HG02943 (cell line): ENCODE measurements at regions not wholly inside any gene's neighbourhood (a gene's known extent, or its start where the extent isn't known, plus 50 kb on each side); places are given as distances from the start of the nearest gene placed in this dataset.

Experiments used
- ATAC-seq: cut with Tn5 transposase; IDR thresholded peaks from one replicate; pipeline ENCODE4 v1.9.1; 2021; ENCODE audit warnings: mild to moderate bottlenecking, low read depth, moderate library complexity; ENCODE audit not compliant: unreplicated experiment

DNA sequence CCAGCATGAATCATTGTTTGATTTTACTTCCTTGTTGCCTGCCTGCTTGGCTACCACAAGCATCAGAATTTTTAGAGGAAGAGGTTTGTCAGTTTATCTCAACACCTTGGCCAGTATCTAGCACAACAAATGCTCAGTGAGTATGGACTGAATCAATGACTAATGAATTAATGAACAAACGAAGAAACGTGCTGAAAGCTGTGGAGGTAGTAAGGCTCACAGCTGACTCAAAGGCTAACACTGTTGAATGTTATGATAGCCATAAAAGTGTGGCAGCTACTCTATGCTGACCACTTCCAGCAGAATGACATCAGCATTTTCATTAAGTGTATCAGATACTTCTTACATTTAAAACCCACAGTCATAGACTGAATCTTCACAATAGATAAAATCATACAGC is 543.4 kb downstream of the IRS1 start:
- no peak for ATAC-seq

DNA sequence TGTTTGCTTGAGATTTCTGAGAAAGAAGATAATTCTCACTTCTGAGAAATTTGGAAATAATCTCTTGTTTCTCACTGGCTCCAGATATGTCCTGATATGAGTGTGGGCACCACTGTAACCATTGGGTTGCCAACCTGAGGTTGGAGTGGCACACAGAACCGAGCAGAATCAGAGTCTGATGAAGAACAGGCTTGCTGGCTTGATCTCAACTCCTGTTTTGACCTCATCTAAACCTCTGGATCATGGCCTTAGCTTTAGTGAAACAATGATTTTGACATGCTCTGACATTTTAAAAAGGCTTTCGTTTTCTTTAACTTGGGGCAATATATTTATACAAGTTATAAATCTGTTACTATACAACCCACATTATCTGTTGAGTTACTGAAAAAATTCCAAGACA is 548.0 kb downstream of the IRS1 start:
- ATAC-seq = no peak

DNA sequence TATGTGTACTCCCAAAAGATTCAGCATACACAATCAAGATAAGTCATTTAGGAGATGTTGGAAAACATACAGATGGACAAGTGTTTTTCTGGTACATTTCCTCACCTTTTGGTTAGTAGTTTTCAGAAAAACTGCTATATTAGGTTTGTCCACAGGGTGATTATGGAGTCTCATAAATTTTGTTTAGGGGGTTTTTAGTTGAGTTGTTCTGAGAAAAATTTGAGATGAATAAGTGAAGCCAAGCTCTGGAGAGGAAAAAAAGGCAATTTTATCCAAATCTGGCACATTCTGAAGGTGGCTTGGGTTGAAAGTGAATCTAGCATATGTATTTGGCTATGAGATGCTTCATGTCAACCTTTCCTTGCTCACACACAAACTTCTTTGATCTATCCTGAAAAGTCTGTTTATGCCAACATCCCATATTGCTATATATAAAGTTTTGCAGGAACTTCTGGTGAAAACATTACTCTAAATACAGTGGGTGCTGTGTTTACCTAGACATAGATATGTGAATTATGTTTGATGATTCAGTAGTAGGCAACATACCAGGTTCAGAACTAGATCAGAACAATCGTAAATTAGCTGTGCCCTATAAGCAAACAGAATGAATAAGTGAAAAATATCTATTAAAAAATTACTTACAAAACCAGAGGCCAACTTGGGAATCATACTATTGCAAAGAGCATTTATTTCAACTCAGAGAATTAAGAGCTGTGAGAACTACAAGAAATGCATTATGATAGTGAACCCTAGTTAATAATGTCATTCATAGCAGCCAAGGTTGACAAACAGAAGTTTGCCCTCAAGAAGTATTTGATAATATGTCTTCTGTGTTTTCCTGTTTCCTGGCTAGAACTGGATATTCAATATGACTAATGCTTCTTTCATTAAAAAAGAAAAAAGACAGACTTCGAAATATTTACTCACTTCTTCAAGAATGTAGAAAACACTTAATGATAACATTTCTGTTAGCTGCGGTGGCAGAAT is 552.0 kb downstream of the IRS1 start:
- ATAC-seq = no peak

DNA sequence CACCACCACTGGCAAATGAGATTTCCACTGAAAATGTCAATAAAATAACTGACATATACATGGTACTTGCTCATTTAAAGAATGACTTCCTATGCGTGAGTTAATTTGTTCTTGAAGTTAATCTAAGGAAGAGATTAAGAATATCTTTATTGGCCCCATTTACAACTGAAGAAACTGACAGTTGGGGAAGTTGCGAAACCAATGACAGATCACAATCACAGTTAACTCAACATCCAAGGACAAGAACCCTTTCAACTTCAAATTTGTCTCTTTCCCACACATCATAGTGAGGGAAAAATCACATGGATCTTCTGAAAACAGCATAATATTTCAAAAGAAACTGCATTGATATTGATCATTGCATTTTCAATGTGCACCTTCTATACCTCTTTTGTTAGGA is 565.4 kb downstream of the IRS1 start:
- no peak for ATAC-seq

DNA sequence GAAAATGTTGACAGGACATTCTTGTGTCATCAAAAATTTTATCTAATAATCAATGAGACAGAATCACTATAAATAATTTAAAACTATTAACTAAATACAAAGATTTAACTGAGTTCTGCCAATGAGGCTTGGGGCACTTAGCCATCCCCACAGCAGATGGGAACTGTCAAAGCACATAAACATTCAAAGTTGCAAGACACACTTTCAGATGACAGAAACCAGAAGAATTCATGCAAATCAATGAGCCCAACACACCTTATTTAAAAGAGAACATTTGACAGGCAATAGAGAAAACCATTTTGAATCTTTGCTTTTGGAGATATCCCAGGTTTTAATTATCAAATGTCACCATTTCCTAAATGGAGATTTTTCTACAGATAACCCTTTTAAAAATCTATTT is 566.2 kb downstream of the IRS1 start:
- no peak for ATAC-seq

DNA sequence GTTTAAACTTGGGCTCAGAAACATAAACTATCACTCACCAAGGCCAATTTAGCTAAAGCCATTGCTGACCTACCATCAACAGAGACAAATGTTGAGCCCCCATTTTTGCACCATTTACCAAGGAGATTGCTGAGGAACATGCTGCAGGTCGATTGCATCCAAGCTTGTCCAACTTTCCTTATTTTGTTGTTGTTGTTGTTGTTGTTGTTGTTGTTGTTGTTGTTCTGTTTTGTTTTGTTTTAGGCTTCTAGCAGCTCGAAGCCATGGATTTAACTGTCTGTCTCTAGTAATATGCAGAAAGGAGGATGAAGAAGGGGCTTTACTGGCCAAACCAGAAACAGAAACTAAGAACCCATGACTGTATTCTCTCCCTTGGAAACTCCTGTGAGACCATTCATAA is 571.5 kb downstream of the IRS1 start:
- no peak for ATAC-seq

DNA sequence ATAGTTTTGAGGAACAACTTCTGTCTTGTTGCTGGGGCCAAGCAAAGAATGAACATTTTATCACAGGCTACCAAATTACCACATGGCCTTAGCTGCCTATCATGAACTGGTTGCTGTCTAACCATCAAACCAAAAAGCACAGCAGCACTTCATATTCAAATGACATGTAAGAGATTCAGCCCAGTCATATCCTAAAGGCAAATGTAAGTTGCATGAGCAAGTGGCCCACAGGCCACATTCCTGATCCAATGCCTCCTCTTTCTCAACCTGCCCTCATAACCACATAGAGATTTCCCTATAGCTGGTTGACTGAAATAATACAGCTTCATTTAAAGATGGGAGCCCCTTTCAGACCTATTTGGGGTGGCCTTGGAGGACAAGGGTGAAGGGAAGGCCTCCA is 572.3 kb downstream of the IRS1 start:
- no peak for ATAC-seq

DNA sequence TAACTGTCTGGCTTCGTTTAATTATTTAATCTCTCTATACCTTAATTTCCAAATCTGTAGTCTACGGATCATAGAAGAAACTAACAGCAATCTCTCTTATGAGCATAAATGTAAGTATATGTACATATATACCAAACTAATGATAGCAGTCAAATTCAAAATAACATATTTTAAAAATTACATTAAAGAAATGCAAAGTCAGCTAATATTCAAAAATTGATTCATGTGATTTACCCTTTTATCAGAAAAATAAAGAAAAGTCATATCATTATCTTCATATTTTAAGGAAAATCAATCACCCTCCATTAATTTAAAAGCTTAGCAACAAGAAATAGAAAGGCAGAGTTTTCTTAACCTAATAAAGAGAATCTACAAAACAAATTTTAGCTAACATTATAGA is 575.9 kb downstream of the IRS1 start:
- no peak for ATAC-seq

DNA sequence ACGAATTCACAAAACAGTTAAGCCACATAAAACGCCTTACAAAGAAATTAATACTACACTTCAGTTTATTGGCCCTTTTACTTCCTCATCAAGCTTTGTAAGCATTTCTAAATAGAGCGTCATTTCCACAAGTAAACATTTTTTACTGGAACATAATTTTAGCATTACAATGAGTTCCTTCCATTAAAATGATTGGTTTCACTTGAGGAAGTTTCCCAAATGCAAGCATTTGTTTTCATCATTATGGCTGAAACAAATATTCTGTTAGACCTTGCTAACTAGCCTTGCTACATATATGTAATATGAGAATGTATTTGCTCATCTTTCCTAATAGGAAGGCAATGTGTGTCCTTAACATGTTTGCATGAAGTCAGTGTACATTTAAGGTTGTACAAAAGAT is 579.1 kb downstream of the IRS1 start:
- ATAC-seq = no peak

DNA sequence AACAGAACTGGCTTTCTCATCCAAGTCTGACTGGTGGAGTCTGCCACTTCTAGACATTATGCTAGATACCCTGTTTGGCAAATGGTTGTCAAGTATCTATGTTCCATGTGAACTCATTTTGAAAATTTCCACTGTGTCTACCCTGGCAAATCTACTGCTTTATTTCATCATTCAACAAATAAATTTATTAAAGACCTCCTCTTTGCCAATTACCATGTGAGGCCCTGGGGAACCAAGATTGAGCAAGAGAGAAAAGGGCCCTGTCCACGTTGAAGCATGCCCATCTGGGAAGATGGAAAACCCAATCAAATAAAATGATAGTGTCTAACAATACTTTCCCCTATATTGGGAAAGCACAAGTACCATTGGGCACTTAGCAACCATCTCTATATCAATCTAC is 582.4 kb downstream of the IRS1 start:
- ATAC-seq = no peak

DNA sequence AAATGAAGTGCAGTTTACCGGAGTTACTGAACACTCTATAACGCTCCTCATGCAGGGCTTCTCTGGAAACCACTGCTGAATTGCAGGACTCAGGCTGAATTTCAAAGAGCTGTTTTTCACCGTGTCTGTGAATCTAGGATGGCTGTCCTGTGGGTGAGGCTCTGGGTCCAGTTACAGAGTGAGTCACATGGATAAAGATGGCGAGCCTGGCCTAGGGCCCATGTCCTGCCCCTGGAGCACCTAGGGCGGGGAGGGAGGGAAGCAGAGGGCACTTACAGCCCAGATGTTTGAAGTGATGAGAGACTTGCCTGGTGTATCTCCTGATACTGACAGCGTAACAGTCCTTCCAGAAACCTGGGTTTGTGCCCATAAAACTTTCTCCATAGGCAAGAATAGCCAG is 583.0 kb downstream of the IRS1 start:
- ATAC-seq = no peak

DNA sequence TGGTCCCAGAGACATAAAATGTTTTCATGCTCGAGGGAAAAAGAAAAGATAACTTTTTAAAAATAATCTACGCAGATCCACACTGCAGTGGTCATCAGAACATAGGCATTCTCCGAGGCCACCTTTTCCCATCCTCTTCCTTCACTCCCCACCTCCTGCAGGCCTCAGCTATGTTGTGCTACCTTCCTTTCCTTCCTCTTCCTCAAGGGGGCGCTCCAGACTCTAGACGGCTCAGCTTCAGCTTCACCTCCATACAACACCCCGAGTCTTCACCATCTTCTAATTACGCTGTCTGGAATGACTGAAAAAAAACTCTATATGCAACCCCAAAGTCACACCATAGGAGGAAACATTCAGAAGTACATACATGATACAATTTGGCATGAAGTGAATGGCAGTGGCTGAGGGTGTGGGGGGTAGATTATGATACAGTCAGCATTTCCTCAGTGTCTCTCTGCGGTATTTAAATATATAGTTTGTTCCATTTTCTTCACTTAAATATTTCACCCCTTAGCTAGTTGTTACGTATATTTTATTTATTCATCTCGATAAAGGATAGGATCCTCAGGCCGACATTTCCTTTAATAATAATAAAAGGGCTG is 583.6 kb downstream of the IRS1 start:
- ATAC-seq = peak; percentile 76

DNA sequence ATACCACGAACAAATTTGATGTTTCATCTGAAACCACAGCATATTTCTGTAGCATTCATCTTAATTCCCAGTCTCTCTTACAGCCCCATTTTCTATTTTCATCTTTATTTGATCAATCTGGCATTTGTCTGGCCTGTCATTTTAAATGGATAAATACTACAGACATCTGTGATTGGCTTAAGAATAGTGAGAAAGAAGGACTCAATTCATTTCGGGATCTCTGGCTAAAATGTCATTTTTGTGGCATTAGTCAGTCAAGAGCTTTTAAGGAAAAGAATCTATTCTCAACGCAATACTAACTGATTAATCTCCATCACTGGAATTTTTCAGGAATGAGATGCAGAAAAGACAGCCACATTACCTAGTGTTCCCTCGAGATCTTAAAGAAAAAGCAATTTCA is 585.9 kb downstream of the IRS1 start:
- no peak for ATAC-seq

DNA sequence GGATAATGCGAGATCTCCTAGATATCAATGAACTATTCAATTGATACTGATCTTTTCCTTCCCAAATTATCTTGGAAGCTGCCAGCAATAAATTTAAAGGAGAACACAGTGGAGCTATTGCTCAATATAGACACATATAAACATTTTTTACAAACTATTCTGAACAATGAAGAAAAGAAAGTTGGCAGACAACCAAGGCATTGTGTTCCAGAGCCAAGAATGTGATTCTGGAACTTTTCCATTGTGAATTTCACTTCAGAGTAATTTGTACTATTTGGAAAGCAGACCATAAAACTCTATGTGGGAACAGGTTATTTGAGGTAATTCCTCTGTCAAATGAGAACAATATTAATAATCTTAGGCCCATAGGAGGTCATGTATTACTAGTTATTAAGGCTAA is 588.2 kb downstream of the IRS1 start:
- no peak for ATAC-seq

DNA sequence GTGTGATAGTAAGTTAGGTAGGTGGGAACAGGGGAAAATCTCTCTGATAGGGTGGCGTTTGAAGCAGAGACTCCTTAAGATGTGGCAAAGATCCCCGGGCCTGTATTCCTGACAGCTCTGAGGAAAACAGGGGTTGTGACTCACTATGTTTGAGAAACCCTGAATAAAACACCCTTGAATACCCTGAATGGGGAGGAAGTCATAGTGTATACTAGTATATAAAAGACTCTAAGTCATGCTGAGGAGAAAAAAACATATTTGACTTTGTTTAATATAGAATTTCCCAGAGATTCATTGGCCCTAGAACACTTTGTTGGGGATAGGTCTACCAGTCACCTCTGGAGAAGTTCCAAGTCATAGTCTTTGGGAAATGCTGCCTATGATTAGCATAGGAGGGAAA is 590.9 kb downstream of the IRS1 start:
- ATAC-seq = no peak

DNA sequence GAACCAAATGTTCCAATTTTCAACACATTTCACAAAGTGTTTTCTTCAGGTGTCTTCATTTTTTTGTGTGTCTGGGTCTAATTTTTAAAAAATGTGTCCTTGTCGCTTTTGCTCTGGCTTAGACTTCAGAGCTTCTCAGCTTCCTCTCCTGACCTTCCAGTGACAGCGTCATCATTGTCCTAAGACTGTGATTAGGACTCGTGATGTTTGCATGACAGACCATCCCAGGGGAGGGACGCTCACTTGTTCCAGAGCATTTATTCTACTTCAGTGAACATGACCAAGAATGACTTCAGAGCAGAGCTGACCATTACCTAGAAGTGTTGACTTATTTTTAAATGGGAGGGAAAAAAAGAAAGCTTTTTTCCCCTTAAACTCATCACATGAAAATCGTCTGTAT is 591.9 kb downstream of the IRS1 start:
- no peak for ATAC-seq

DNA sequence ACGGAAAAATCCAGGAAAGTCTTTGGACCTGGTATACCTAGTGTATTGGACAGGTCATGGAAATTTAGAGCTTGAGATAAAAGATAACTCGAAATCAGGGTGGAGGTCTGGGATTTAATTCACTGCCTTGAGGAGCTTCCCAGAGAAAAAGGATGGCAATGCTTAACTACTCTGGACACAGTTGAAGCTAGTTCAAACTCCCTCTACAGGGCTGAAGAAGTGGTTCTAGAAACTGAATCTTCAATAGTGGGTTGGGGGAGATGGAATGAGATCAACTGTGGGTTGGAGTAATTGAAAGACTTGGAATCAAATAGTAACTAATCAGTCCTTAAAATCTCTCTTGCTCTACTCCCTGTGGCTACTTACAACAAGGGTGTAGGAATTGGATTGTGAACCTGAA is 600.1 kb downstream of the IRS1 start:
- no peak for ATAC-seq

DNA sequence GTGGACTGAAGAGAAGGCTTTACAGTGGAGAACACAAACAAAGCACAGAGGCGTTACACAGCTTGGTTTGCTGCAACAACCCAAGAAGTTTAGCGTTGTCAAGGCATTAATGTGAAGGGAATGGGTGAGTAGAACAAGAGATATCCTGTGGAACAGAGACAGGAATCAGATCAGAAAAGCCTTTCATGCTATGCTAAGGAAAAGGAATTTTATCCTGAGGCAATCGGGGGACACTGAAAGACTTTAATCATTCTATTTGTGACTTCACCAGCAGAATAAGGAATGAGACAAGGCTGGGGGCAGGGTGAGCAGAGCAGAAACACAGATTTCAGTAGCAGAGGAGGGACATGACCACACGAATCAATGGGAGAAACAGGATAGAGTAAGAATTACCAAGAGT is 600.7 kb downstream of the IRS1 start:
- no peak for ATAC-seq

DNA sequence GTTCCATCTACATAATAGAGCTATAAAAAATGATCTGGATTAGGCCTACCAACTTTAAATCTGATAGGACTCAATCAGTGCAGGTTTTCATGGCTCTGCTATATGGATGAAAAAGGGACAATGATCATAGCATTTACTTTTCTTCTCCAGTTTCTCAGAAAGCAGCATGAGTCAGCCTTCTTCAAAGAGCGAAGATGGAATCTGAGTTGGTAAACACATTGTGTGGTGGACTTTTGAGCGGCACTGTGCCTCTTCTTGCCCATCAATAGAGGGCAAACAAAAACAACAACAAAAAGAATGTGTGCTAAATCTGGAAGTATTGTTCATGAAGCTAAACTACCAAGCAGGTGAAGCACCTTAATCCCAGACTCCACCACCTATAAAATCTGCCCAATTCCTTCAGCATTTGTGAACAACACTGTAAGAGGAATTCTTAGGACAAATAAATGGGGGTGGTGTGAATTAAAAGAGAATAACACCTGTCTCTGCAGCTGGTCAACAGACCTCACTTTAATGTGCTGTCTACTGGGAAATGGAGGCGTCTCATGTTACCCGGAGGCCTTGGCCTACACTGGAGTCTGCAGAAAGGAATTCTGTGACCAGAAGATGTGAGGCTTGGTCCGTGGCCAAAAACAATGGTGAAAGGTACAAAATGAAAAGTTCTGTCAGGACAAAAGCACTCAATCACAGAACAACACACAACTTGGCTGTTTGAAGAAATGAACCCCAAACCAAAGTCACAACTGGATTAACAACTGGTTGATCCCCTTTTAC is 609.0 kb downstream of the IRS1 start:
- no peak for ATAC-seq

DNA sequence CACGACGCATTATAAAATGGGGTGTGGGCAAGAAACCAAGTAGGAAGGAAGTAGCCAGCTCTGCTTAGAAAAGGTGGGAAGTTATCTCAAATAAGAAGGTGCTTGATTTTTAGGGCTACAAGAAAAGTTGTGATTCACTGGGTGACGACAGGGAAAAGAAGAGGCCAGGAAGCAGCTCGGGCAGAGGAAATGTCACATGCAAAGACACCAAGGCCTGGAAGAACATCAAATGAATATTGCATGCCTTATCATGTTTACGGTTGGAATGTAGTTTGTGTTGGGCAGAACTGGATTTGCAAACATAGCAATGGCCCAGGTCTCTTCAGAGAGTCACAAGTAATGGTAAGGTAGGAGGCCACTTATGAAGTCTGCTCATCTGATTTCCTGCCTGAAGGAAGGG is 610.6 kb downstream of the IRS1 start:
- no peak for ATAC-seq

DNA sequence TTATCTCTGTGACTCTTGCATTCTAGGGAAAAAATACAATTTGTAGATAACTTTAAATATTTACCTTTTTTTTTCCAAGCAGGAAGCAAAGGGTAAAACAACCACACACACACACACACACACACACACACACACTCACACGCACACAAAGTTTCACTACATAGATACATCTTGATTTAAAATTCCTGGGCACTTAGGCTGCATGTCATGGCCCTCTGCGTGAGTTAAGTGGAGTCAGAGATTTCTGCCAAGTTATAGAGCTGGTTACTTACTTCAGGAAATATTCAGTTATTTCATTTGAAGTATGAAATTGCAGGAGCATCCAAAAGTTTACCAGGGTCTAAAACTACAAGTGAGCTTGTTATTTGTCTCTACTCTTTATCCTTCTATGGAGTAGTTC is 612.0 kb downstream of the IRS1 start:
- ATAC-seq = no peak
